Upper lobe of right lung (tissue), 1 donor: ENCODE measurements at regions not wholly inside any gene's neighbourhood (a gene's known extent, or its start where the extent isn't known, plus 50 kb on each side); places are given as distances from the start of the nearest gene placed in this dataset.

ENCODE experiments used
- ATAC-seq: fragments of 200-7000 bp; cut with Tn5 transposase; one replicate; pipeline ENCODE4 v1.9.1; 2020; ENCODE audit warnings: mild to moderate bottlenecking, moderate library complexity
- DNase-seq: peaks from one replicate; pipeline ENCODE4 v3.0.0-alpha.2; 2020
- H3K27ac ChIP-seq: fragments of 200-600 bp; one replicate; pipeline ENCODE4 v1.8.0; 2022
- H3K27me3 ChIP-seq: fragments of 200-600 bp; one replicate; pipeline ENCODE4 v1.8.0; 2022; ENCODE audit warnings: mild to moderate bottlenecking
- H3K36me3 ChIP-seq: fragments of 200-600 bp; one replicate; pipeline ENCODE4 v1.8.0; 2022
- H3K4me1 ChIP-seq: fragments of 200-600 bp; one replicate; pipeline ENCODE4 v1.8.0; 2022
- H3K4me3 ChIP-seq: fragments of 200-600 bp; one replicate; pipeline ENCODE4 v1.8.0; 2022; ENCODE audit warnings: mild to moderate bottlenecking
- H3K9me3 ChIP-seq: fragments of 200-600 bp; one replicate; pipeline ENCODE4 v1.8.0; 2022
- intact Hi-C: fragments of 100-400 bp; cut with DNase I; formaldehyde crosslinking; loops from one replicate; pipeline ENCODE4 v1.11.0; 2022
- TF ChIP-seq, protein P1 (sequence below): fragments of 200-600 bp; IDR thresholded peaks from one replicate; pipeline ENCODE4 v1.8.0; 2022; ENCODE audit warnings: antibody characterized with exemption
- donor health status: DM: no; HTN: yes; CAD: no; lungs with severe emphysema.

DNA sequence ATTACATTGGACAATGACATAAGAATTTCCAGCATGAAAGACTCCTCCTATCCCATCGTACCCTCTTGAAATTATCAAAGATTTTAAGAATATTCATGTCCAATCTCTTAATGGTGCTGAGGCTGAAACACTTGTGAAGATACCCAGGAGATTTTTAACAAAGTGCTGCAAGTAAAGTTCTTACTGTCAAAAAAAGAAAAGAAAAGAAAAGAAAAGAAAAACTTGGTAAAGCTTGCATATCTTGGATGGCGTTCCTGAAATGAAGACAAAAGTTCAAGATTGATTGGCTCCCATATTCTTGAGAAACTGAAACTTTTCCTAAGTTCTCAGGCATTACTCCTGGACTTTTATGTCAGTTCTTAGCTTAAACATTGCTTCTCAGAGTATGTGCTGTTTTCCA, 1010.5 kb upstream of the PIK3C3 start:
- Histone ChIP-seq H3K36me3 (no peaks in the 10 kb centered on the region), H3K27ac (no peak overlapping the region), H3K4me1 (no peaks in the 10 kb centered on the region), H3K4me3 (no peak overlapping the region), H3K9me3 (no peaks in the 10 kb centered on the region), H3K27me3 (no peaks in the 10 kb centered on the region)
- TF ChIP-seq, protein P1, sequence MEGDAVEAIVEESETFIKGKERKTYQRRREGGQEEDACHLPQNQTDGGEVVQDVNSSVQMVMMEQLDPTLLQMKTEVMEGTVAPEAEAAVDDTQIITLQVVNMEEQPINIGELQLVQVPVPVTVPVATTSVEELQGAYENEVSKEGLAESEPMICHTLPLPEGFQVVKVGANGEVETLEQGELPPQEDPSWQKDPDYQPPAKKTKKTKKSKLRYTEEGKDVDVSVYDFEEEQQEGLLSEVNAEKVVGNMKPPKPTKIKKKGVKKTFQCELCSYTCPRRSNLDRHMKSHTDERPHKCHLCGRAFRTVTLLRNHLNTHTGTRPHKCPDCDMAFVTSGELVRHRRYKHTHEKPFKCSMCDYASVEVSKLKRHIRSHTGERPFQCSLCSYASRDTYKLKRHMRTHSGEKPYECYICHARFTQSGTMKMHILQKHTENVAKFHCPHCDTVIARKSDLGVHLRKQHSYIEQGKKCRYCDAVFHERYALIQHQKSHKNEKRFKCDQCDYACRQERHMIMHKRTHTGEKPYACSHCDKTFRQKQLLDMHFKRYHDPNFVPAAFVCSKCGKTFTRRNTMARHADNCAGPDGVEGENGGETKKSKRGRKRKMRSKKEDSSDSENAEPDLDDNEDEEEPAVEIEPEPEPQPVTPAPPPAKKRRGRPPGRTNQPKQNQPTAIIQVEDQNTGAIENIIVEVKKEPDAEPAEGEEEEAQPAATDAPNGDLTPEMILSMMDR: no peak
- no peak for DNase-seq
- no peak for ATAC-seq
- intact Hi-C loops: no loop called here

GRCh38 chr18:40939656-40940515, 1015.1 kb upstream of the PIK3C3 start:
- intact Hi-C loops: no loop called here
- no peak for DNase-seq
- TF ChIP-seq, protein P1: no peak
- Histone ChIP-seq H3K27me3 (no peaks in the 10 kb centered on the region), H3K27ac (no peak overlapping the region), H3K36me3 (no peaks in the 10 kb centered on the region), H3K9me3 (no peaks in the 10 kb centered on the region), H3K4me1 (no peaks in the 10 kb centered on the region), H3K4me3 (no peak overlapping the region)
- no peak for ATAC-seq

DNA sequence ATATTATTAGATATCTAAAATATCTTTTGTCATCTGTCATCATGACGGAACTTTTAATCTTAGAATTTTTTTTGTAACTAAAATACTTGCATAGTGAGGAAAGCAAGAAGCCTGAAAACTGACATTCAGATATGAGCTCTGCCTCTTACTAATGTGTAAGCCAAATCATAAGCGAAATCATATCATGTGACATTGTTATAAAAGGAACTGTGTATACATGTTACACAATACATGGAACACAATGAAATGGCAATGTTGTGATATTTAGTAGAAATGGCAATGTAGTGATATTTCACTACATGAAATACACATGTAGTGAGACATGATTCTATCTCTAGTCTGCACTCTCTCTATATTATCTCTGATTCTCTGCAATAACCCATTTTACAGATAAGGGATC, 1016.4 kb upstream of the PIK3C3 start:
- Histone ChIP-seq H3K27ac (no peak overlapping the region), H3K36me3 (no peaks in the 10 kb centered on the region), H3K4me3 (no peak overlapping the region), H3K9me3 (no peaks in the 10 kb centered on the region), H3K27me3 (no peaks in the 10 kb centered on the region), H3K4me1 (no peaks in the 10 kb centered on the region)
- DNase-seq (no peak), ATAC-seq (no peak)
- intact Hi-C loops: no loop called here
- TF ChIP-seq, protein P1: no peak

GRCh38 chr18:40937386-40937785, 1017.6 kb upstream of the PIK3C3 start:
- H3K36me3 ChIP-seq: no peaks in the 10 kb centered on the region
- no peak for DNase-seq
- no peaks in the 10 kb centered on the region for H3K9me3 ChIP-seq
- no peak overlapping the region for H3K27ac ChIP-seq
- no peak overlapping the region for H3K4me3 ChIP-seq
- H3K4me1 ChIP-seq: no peaks in the 10 kb centered on the region
- TF ChIP-seq, protein P1: no peak
- no peaks in the 10 kb centered on the region for H3K27me3 ChIP-seq
- intact Hi-C loops: no loop called here
- ATAC-seq: no peak

GRCh38 chr18:40935423-40935822, 1019.6 kb upstream of the PIK3C3 start:
- Histone ChIP-seq H3K27me3 (no peaks in the 10 kb centered on the region), H3K9me3 (no peaks in the 10 kb centered on the region), H3K36me3 (no peaks in the 10 kb centered on the region), H3K27ac (no peak overlapping the region), H3K4me3 (no peak overlapping the region), H3K4me1 (no peaks in the 10 kb centered on the region)
- TF ChIP-seq, protein P1: no peak
- ATAC-seq (no peak), DNase-seq (no peak)
- intact Hi-C loops: no loop called here
